Endodermal cell (in vitro differentiated cells): ENCODE measurements at regions not wholly inside any gene's neighbourhood (a gene's known extent, or its start where the extent isn't known, plus 50 kb on each side); places are given as distances from the start of the nearest gene placed in this dataset.

Experiments
- DNase-seq: peaks from one replicate; pipeline ENCODE4 v3.0.0-alpha.2; 2017
- H3K27ac ChIP-seq: 2 replicates; pipeline ENCODE4 v1.5.1; 2013; ENCODE audit warnings: mild to moderate bottlenecking, low read depth, low read length, moderate library complexity
- H3K27me3 ChIP-seq: 2 replicates; pipeline ENCODE4 v1.6.1; 2013; ENCODE audit warnings: mild to moderate bottlenecking, low read length, moderate library complexity; ENCODE audit not compliant: insufficient read depth, control insufficient read depth, poor library complexity, severe bottlenecking
- H3K36me3 ChIP-seq: 2 replicates; pipeline ENCODE4 v1.7.0; 2013; ENCODE audit warnings: mild to moderate bottlenecking, low read length, moderate library complexity; ENCODE audit not compliant: control insufficient read depth, insufficient read depth
- H3K4me1 ChIP-seq: one replicate; pipeline ENCODE4 v1.7.0; 2013; ENCODE audit warnings: low read length; ENCODE audit not compliant: control insufficient read depth, insufficient read depth
- H3K4me3 ChIP-seq: 2 replicates; pipeline ENCODE4 v1.5.1; 2013; ENCODE audit warnings: mild to moderate bottlenecking, low read length, moderate library complexity
- H3K9ac ChIP-seq: 2 replicates; pipeline ENCODE4 v1.6.1; 2013; ENCODE audit warnings: mild to moderate bottlenecking, low read length, moderate library complexity; ENCODE audit not compliant: poor library complexity, severe bottlenecking; ENCODE audit errors: extremely low read depth
- H3K9me3 ChIP-seq: 2 replicates; pipeline ENCODE4 v1.6.1; 2013; ENCODE audit warnings: mild to moderate bottlenecking, low read length, moderate library complexity; ENCODE audit not compliant: control insufficient read depth
- H3K27ac Mint-ChIP-seq: 2 replicates; pipeline ENCODE4 v1.8.0; 2020; ENCODE audit warnings: mixed read lengths
- H3K27me3 Mint-ChIP-seq: 2 replicates; pipeline ENCODE4 v1.8.0; 2021; ENCODE audit warnings: mild to moderate bottlenecking, mixed read lengths; ENCODE audit not compliant: insufficient read depth
- H3K36me3 Mint-ChIP-seq: 2 replicates; pipeline ENCODE4 v1.8.0; 2020; ENCODE audit warnings: low read depth, mixed read lengths
- H3K4me1 Mint-ChIP-seq: 2 replicates; pipeline ENCODE4 v1.8.0; 2020; ENCODE audit warnings: mixed read lengths
- H3K4me3 Mint-ChIP-seq: 2 replicates; pipeline ENCODE4 v1.8.0; 2020; ENCODE audit warnings: mild to moderate bottlenecking, moderate library complexity, mixed read lengths
- H3K9me3 Mint-ChIP-seq: 2 replicates; pipeline ENCODE4 v1.8.0; 2020; ENCODE audit warnings: mild to moderate bottlenecking, mixed read lengths
- WGBS, 2 experiments: methylation state at CpG; one replicate each; pipeline versions ENCODE4 v1.1.5 to v1.1.7; 2013; ENCODE audit warnings: missing lambda C conversion rate in 2 of 2, mixed read lengths in 1 of 2; ENCODE audit not compliant: insufficient coverage in 1 of 2, insufficient read length in 1 of 2; 5-methylcytosine and 5-hydroxymethylcytosine counted together
- TF ChIP-seq, protein P1 (sequence below): fragments of 200-600 bp; sonication (generic); conservative IDR thresholded peaks from 2 replicates; pipeline ENCODE4 v1.5.0; 2021; ENCODE audit warnings: antibody characterized with exemption, mild to moderate bottlenecking

DNA sequence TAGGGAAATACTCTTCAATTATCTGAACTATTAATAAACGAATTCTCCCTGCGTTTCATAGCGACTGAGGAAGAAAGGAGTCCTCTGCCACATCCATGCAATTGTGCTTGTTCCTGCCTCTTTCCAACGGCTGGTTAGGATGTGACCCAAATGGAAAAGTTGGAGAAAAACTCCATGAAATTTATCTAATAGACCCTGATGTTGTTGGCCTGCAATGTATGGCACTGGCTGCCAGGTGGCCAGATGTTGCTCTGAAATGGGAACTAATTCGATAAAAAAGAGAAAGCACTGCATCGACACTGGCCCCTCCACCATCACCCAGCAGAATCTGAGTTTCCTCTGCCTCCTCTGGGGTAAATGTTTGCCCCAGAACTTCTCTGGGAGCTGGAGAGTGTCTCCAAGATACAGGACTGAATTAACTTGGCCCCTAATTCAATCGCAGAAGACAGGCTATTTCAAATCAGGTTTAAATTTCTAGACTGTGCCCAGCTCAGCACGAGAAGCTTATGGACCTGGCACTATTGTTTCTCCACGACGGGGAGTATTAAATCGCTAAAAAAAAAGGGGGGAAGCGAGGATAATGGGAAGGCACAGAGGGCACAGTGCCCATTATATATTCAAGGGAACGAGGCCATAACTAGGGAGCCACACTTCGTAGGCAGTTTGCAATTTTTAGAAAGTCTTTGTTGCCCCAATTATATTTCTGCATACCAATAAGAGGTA lies 103.9 kb downstream of the ZIC5 start:
- Mint-ChIP-seq H3K36me3 (no peaks in the 10 kb centered on the region), H3K4me1 (peaks cover 28% of the 10 kb centered on the region), H3K9me3 (no peaks in the 10 kb centered on the region), H3K4me3 (no peak overlapping the region), H3K27ac (no peak overlapping the region), H3K27me3 (no peaks in the 10 kb centered on the region)
- DNase-seq, result peak; percentile 29
- Histone ChIP-seq H3K27me3 (no peaks in the 10 kb centered on the region), H3K27ac (no peak overlapping the region), H3K4me3 (no peak overlapping the region), H3K4me1 (peaks cover 4% of the 10 kb centered on the region), H3K36me3 (no peaks in the 10 kb centered on the region), H3K9ac (no peak overlapping the region), H3K9me3 (no peaks in the 10 kb centered on the region)
- TF ChIP-seq, protein P1, sequence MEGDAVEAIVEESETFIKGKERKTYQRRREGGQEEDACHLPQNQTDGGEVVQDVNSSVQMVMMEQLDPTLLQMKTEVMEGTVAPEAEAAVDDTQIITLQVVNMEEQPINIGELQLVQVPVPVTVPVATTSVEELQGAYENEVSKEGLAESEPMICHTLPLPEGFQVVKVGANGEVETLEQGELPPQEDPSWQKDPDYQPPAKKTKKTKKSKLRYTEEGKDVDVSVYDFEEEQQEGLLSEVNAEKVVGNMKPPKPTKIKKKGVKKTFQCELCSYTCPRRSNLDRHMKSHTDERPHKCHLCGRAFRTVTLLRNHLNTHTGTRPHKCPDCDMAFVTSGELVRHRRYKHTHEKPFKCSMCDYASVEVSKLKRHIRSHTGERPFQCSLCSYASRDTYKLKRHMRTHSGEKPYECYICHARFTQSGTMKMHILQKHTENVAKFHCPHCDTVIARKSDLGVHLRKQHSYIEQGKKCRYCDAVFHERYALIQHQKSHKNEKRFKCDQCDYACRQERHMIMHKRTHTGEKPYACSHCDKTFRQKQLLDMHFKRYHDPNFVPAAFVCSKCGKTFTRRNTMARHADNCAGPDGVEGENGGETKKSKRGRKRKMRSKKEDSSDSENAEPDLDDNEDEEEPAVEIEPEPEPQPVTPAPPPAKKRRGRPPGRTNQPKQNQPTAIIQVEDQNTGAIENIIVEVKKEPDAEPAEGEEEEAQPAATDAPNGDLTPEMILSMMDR, result peak; percentile 23
- 91 to 97% methylated on average over 12 to 14 of the region's 14 CpGs for WGBS, 2 experiments

DNA sequence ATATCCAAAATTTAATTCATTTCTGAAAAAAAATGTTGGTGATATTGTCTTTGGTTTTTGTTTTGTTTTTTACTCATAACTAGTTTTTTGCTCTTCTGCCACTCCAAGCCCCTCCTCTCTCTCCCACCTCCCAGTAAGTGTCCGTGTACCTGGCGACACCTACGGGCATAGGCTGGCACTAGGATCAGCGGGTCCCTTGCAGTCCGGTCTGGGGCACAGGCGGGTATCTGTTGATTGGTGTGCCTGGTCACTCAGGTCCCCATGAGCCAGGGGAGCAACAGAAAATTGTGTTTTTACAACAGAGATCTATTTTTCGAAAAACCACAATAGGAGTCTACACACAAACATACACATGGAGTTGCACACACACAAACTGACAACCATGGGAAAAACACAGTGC lies 104.8 kb downstream of the ZIC5 start:
- no peak overlapping the region for H3K27ac Mint-ChIP-seq
- no peaks in the 10 kb centered on the region for H3K9me3 ChIP-seq
- H3K27me3 ChIP-seq, result no peaks in the 10 kb centered on the region
- H3K9ac ChIP-seq, result no peak overlapping the region
- H3K36me3 Mint-ChIP-seq, result no peaks in the 10 kb centered on the region
- WGBS, 2 experiments, result 95 to 96% methylated on average over 4 to 7 of the region's 7 CpGs
- H3K27ac ChIP-seq, result no peak overlapping the region
- H3K4me1 Mint-ChIP-seq, result peaks cover 32% of the 10 kb centered on the region
- peaks cover 4% of the 10 kb centered on the region for H3K4me1 ChIP-seq
- peak; percentile 38 for DNase-seq
- TF ChIP-seq, protein P1, result no peak
- H3K4me3 Mint-ChIP-seq, result no peak overlapping the region
- H3K27me3 Mint-ChIP-seq, result no peaks in the 10 kb centered on the region
- H3K9me3 Mint-ChIP-seq, result no peaks in the 10 kb centered on the region
- no peaks in the 10 kb centered on the region for H3K36me3 ChIP-seq
- H3K4me3 ChIP-seq, result no peak overlapping the region

DNA sequence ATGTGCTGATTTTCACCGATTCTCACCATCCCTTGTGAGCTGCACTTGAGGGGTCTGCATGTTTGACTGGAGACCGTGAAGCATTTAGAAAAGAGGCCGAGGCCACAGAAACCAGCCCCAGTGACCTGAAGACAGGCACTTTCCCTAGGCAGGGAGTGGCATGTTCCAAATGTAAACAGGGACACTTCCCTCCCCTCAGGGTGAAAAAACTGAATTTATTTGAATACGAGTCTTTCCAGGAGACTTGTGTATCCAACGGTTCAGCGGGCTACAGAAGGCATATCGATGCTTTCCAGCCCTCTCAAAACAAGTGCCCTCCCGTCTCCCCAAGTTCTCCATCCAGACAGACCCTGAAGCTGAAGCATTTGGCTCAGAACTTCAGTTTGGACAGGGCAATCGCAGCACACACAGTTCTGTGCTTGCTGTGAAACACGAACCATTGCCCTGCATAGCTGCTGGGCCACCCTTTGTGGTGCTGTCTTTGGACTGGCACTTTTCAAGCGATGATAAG lies 106.1 kb downstream of the ZIC5 start:
- H3K27me3 Mint-ChIP-seq, result no peaks in the 10 kb centered on the region
- H3K9ac ChIP-seq, result no peak overlapping the region
- no peaks in the 10 kb centered on the region for H3K9me3 ChIP-seq
- no peaks in the 10 kb centered on the region for H3K36me3 Mint-ChIP-seq
- 89 to 91% methylated on average over 4 to 11 of the region's 11 CpGs for WGBS, 2 experiments
- TF ChIP-seq, protein P1, result no peak
- no peaks in the 10 kb centered on the region for H3K9me3 Mint-ChIP-seq
- no peaks in the 10 kb centered on the region for H3K36me3 ChIP-seq
- H3K27ac Mint-ChIP-seq, result no peak overlapping the region
- no peaks in the 10 kb centered on the region for H3K27me3 ChIP-seq
- H3K4me3 Mint-ChIP-seq, result no peak overlapping the region
- H3K4me1 ChIP-seq, result peaks cover 3% of the 10 kb centered on the region
- DNase-seq, result peak; percentile 47
- H3K4me1 Mint-ChIP-seq, result peaks cover 27% of the 10 kb centered on the region
- no peak overlapping the region for H3K27ac ChIP-seq
- H3K4me3 ChIP-seq, result no peak overlapping the region
